CD14-positive monocyte (primary cell): ENCODE measurements at regions not wholly inside any gene's neighbourhood (a gene's known extent, or its start where the extent isn't known, plus 50 kb on each side); places are given as distances from the start of the nearest gene placed in this dataset.

Source experiments
- DNase-seq, 3 donors: peaks; one replicate each; pipeline ENCODE4 v3.0.0-alpha.2; 2011 to 2022
- H2AFZ ChIP-seq: 2 replicates; pipeline ENCODE4 v1.6.0; 2012; ENCODE audit warnings: mild to moderate bottlenecking, low read depth, low read length, inconsistent platforms; ENCODE audit not compliant: insufficient read depth, poor library complexity, severe bottlenecking
- H3K27ac ChIP-seq, 2 donors: 1 replicate in 1 of 2; 2 replicates in 1 of 2; pipeline ENCODE4 v1.5.1; 2012 to 2013; ENCODE audit warnings: low read length in 2 of 2, control low read depth in 1 of 2, inconsistent platforms in 1 of 2, low read depth in 1 of 2, mild to moderate bottlenecking in 1 of 2
- H3K27me3 ChIP-seq, 2 donors: one replicate each; pipeline versions ENCODE4 v1.6.0 to v1.6.1; 2011 to 2013; ENCODE audit warnings: low read length in 2 of 2; ENCODE audit not compliant: control insufficient read depth in 2 of 2, insufficient read depth in 2 of 2
- H3K36me3 ChIP-seq, 2 donors: replicated peaks in 1 of 2; 1 replicate in 1 of 2; 2 replicates in 1 of 2; pipeline versions ENCODE4 v1.5.1 to v1.6.1; 2012 to 2013; ENCODE audit warnings: low read length in 2 of 2, control low read depth in 1 of 2, inconsistent platforms in 1 of 2, mild to moderate bottlenecking in 1 of 2; ENCODE audit not compliant: insufficient read depth in 2 of 2, control insufficient read depth in 1 of 2
- H3K4me1 ChIP-seq, 2 donors: 1 replicate in 1 of 2; 2 replicates in 1 of 2; pipeline versions ENCODE4 v1.5.1 to v1.6.1; 2012 to 2013; ENCODE audit warnings: low read length in 2 of 2, control low read depth in 1 of 2, inconsistent platforms in 1 of 2, mild to moderate bottlenecking in 1 of 2, moderate library complexity in 1 of 2; ENCODE audit not compliant: insufficient read depth in 2 of 2, control insufficient read depth in 1 of 2
- H3K4me2 ChIP-seq: replicated peaks from 2 replicates; pipeline ENCODE3; 2012; ENCODE audit warnings: low read length, moderate library complexity, mild to moderate bottlenecking; ENCODE audit not compliant: poor library complexity, severe bottlenecking; ENCODE audit errors: extremely low read depth
- H3K4me3 ChIP-seq, 3 experiments: fragments of 200-600 bp in 1 of 3; sonication (generic) in 1 of 3; replicated peaks in 1 of 3; 1 replicate in 2 of 3; 2 replicates in 1 of 3; pipeline ENCODE4 v1.5.1; 2011 to 2013; ENCODE audit warnings: low read length in 3 of 3, mild to moderate bottlenecking in 3 of 3, control low read depth in 2 of 3, low read depth in 2 of 3, inconsistent platforms in 1 of 3, moderate library complexity in 1 of 3
- H3K79me2 ChIP-seq: 2 replicates; pipeline ENCODE4 v1.6.0; 2012; ENCODE audit warnings: mild to moderate bottlenecking, control low read depth, inconsistent platforms, low read length, moderate library complexity; ENCODE audit not compliant: insufficient read depth
- H3K9ac ChIP-seq: 2 replicates; pipeline ENCODE4 v1.6.0; 2017; ENCODE audit warnings: low read length, mild to moderate bottlenecking; ENCODE audit not compliant: insufficient read depth, poor library complexity, severe bottlenecking
- H3K9me3 ChIP-seq, 2 donors: replicated peaks in 1 of 2; 1 replicate in 1 of 2; 2 replicates in 1 of 2; pipeline versions ENCODE4 v1.5.1 to v1.6.1; 2012 to 2013; ENCODE audit warnings: low read length in 2 of 2, control low read depth in 1 of 2; ENCODE audit not compliant: control insufficient read depth in 1 of 2, insufficient read depth in 1 of 2
- H4K20me1 ChIP-seq: 2 replicates; pipeline ENCODE4 v1.6.0; 2012; ENCODE audit warnings: mild to moderate bottlenecking, low read length, control low read depth, moderate library complexity; ENCODE audit not compliant: insufficient read depth
- H3K27ac Mint-ChIP-seq, 7 donors: one replicate each; pipeline ENCODE4 v1.8.0; 2020; ENCODE audit warnings: mild to moderate bottlenecking in 7 of 7, mixed read lengths in 7 of 7, moderate library complexity in 6 of 7, inconsistent platforms in 2 of 7
- H3K27me3 Mint-ChIP-seq, 3 donors: one replicate each; pipeline ENCODE4 v1.8.0; 2021 to 2022; ENCODE audit warnings: low read depth in 3 of 3, mild to moderate bottlenecking in 3 of 3, mixed read lengths in 3 of 3, moderate library complexity in 3 of 3, inconsistent platforms in 1 of 3
- H3K36me3 Mint-ChIP-seq, 2 donors: one replicate each; pipeline ENCODE4 v1.8.0; 2020; ENCODE audit warnings: mixed read lengths in 2 of 2, inconsistent platforms in 1 of 2, mild to moderate bottlenecking in 1 of 2
- H3K4me1 Mint-ChIP-seq: one replicate; pipeline ENCODE4 v1.8.0; 2020; ENCODE audit warnings: mild to moderate bottlenecking, mixed read lengths
- H3K4me3 Mint-ChIP-seq, 2 donors: one replicate each; pipeline ENCODE4 v1.8.0; 2020; ENCODE audit warnings: mild to moderate bottlenecking in 2 of 2, mixed read lengths in 2 of 2, moderate library complexity in 1 of 2
- H3K9me3 Mint-ChIP-seq, 7 donors: one replicate each; pipeline ENCODE4 v1.8.0; 2020 to 2022; ENCODE audit warnings: mixed read lengths in 7 of 7, mild to moderate bottlenecking in 6 of 7, moderate library complexity in 6 of 7, inconsistent platforms in 2 of 7
- WGBS: methylation state at CpG from one replicate; pipeline ENCODE4 v1.1.5; 2013; ENCODE audit warnings: missing lambda C conversion rate; ENCODE audit not compliant: insufficient coverage; 5-methylcytosine and 5-hydroxymethylcytosine counted together
- intact Hi-C, 2 donors: fragments of 100-400 bp; cut with micrococcal nuclease; formaldehyde crosslinking; loops; one replicate each; pipeline versions ENCODE4 v1.15.0 to v1.15.1; 2023
- TF ChIP-seq, protein P1 (sequence below): fragments of 200-600 bp; IDR thresholded peaks from one replicate; pipeline ENCODE4 v1.8.0; 2022; ENCODE audit warnings: antibody characterized with exemption, mild to moderate bottlenecking

- TF ChIP-seq, protein P1, sequence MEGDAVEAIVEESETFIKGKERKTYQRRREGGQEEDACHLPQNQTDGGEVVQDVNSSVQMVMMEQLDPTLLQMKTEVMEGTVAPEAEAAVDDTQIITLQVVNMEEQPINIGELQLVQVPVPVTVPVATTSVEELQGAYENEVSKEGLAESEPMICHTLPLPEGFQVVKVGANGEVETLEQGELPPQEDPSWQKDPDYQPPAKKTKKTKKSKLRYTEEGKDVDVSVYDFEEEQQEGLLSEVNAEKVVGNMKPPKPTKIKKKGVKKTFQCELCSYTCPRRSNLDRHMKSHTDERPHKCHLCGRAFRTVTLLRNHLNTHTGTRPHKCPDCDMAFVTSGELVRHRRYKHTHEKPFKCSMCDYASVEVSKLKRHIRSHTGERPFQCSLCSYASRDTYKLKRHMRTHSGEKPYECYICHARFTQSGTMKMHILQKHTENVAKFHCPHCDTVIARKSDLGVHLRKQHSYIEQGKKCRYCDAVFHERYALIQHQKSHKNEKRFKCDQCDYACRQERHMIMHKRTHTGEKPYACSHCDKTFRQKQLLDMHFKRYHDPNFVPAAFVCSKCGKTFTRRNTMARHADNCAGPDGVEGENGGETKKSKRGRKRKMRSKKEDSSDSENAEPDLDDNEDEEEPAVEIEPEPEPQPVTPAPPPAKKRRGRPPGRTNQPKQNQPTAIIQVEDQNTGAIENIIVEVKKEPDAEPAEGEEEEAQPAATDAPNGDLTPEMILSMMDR, result no peak
- H3K9me3 ChIP-seq, result no peaks in the 10 kb centered on the region
- no peak overlapping the region for H3K4me3 Mint-ChIP-seq
- no peaks in the 10 kb centered on the region for H3K27me3 ChIP-seq
- H3K4me1 ChIP-seq, result no peaks in the 10 kb centered on the region
- H3K79me2 ChIP-seq, result no peaks in the 10 kb centered on the region
- H2AFZ ChIP-seq, result no peak overlapping the region
- H3K27ac ChIP-seq, result no peak overlapping the region
- intact Hi-C loops, result no loop called here
- DNase-seq, result no peak
- no peak overlapping the region for H3K4me2 ChIP-seq
- no peak overlapping the region for H3K9ac ChIP-seq
- H3K27me3 Mint-ChIP-seq, result no peaks in the 10 kb centered on the region
- H3K36me3 ChIP-seq, result no peaks in the 10 kb centered on the region
- no peak overlapping the region for H3K27ac Mint-ChIP-seq
- H3K4me3 ChIP-seq, result no peak overlapping the region
- no CpG with 5 or more reads among the region's 1 CpG for WGBS
- H4K20me1 ChIP-seq, result no peaks in the 10 kb centered on the region
- H3K4me1 Mint-ChIP-seq, result no peaks in the 10 kb centered on the region
- peaks cover 0 to 2% (median 0%) of the 10 kb centered on the region in 7 donors for H3K9me3 Mint-ChIP-seq
- H3K36me3 Mint-ChIP-seq, result no peaks in the 10 kb centered on the region
Measured at GRCh38 chr6:133631421-133631820, 257.5 kb upstream of the TCF21 start.

DNA sequence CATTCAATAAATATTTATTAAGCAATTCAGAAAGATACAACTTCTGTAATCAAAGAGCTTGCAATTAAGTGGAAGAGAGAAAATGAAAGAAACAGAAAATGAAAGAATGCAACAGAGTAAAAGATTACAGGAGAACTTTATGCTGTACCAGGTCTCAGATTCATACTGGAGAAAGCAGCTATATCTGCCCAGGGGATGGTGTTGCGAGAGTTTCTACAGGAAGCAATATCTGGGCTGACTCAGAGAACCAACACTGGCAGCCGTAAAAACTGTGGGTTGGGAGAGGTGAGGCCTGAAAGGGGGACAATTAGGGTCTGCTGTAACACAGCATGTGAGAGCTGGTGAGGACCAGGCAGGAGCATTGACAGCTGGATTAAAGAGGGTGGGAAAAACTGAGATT lies 256.7 kb upstream of the TCF21 start:
- intact Hi-C loops, result no loop called here
- TF ChIP-seq, protein P1, result no peak
- Histone ChIP-seq H3K4me2 (no peak overlapping the region), H4K20me1 (no peaks in the 10 kb centered on the region), H3K36me3 (no peaks in the 10 kb centered on the region), H3K27me3 (no peaks in the 10 kb centered on the region), H3K4me3 (no peak overlapping the region), H2AFZ (no peak overlapping the region), H3K9ac (no peak overlapping the region), H3K9me3 (no peaks in the 10 kb centered on the region), H3K27ac (no peak overlapping the region), H3K4me1 (no peaks in the 10 kb centered on the region), H3K79me2 (no peaks in the 10 kb centered on the region)
- no peak overlapping the region for H3K4me3 Mint-ChIP-seq
- no peaks in the 10 kb centered on the region for H3K36me3 Mint-ChIP-seq
- WGBS, result 45% methylated on average over 2 of the region's 2 CpGs
- no peaks in the 10 kb centered on the region for H3K4me1 Mint-ChIP-seq
- DNase-seq, result no peak
- no peak overlapping the region for H3K27ac Mint-ChIP-seq
- no peaks in the 10 kb centered on the region for H3K27me3 Mint-ChIP-seq
- peaks cover 0 to 2% (median 0%) of the 10 kb centered on the region in 7 donors for H3K9me3 Mint-ChIP-seq
